ENCODE measurements at regions not wholly inside any gene's neighbourhood (a gene's known extent, or its start where the extent isn't known, plus 50 kb on each side); places are given as distances from the start of the nearest gene placed in this dataset.
"Not testable (repeated sequence)": the region's sequence is repeated elsewhere in the genome, so short reads cannot be mapped to it uniquely, and the experiment has no call there.

DNA sequence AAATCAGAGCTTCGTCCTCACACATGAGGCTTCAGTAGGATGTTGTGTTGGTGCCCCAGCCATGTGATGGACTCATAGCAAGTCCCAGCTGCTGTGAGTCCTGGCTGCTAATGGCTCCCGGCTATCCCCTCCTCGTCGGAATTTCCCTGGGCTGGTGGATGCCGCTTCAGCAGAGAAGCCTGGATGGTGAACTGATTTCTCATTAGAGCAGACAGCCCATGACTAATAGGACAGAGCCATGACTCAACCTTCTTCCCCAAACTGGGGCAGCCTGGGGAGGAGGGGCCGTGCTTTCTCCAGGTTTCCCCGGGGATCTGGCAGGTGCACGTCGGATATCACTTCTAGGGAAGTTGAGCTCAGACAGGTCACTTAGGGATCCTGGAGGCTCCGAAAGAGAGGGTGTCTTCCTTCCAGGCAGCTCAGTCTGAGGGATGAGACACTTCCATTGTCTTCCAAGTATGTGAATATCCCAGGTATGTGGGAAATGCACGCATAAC, 112.7 kb downstream of the ASMT start:
- Histone ChIP-seq H3K4me1 (ENCODE audit: control insufficient read depth, insufficient read depth, low read length) (no peaks in the 10 kb centered on the region), H3K27me3 (ENCODE audit: control insufficient read depth, insufficient read depth, low read length) (no peaks in the 10 kb centered on the region), H3K4me3 (ENCODE audit: low read depth, low read length) (no peak overlapping the region), H3K36me3 (ENCODE audit: control insufficient read depth, insufficient read depth, low read length) (no peaks in the 10 kb centered on the region), H3K27ac (ENCODE audit: low read depth, low read length) (no peak overlapping the region), H3K9me3 (ENCODE audit: control insufficient read depth, insufficient read depth, low read length) (no peaks in the 10 kb centered on the region)
- no peak for DNase-seq (ENCODE audit: low read depth in 4 of 6, low spot score in 6 of 6)
- WGBS (ENCODE audit: insufficient coverage), result 44% methylated on average over 4 of the region's 11 CpGs

GRCh38 chrX:1734806-1735205, 119.9 kb downstream of the ASMT start:
- Histone ChIP-seq H3K27me3 (ENCODE audit: control insufficient read depth, insufficient read depth, low read length) (no peaks in the 10 kb centered on the region), H3K27ac (ENCODE audit: low read depth, low read length) (no peak overlapping the region), H3K4me1 (ENCODE audit: control insufficient read depth, insufficient read depth, low read length) (no peaks in the 10 kb centered on the region), H3K9me3 (ENCODE audit: control insufficient read depth, insufficient read depth, low read length) (no peaks in the 10 kb centered on the region), H3K4me3 (ENCODE audit: low read depth, low read length) (no peak overlapping the region), H3K36me3 (ENCODE audit: control insufficient read depth, insufficient read depth, low read length) (no peaks in the 10 kb centered on the region)
- 91% methylated on average over 3 of the region's 5 CpGs for WGBS (ENCODE audit: insufficient coverage)
- DNase-seq (ENCODE audit: low read depth in 4 of 6, low spot score in 6 of 6), result no peak

DNA sequence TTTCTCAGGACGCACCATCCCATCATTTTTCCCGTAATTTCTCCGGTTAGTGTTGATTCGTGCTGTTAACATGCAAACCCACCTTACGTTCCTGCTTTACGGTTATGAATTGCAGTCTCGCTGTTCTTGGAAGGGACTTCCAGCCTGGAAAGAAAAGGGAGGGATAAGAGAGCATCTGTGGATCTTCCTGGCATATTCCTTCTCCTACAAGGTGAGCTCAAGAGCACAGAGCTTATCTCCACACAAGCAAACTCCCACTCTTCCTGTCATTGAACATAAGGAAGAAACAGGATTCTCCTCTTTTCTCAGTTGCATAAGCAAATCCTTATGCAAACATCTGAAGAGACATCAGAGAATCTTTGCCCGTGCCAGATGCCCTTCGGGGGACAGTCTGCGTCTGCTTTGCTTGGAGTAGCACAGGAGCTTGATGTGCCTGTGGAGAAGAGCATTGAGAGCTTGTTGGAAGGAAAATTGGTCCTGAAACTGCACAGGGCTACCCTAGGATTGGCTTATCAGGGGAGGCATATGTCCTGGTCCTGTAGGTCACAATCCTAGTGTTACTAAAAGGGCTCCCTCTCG, 127.0 kb downstream of the ASMT start:
- Histone ChIP-seq H3K4me3 (ENCODE audit: low read depth, low read length) (no peak overlapping the region), H3K27me3 (ENCODE audit: control insufficient read depth, insufficient read depth, low read length) (no peaks in the 10 kb centered on the region), H3K9me3 (ENCODE audit: control insufficient read depth, insufficient read depth, low read length) (no peaks in the 10 kb centered on the region), H3K4me1 (ENCODE audit: control insufficient read depth, insufficient read depth, low read length) (no peaks in the 10 kb centered on the region), H3K27ac (ENCODE audit: low read depth, low read length) (no peak overlapping the region), H3K36me3 (ENCODE audit: control insufficient read depth, insufficient read depth, low read length) (no peaks in the 10 kb centered on the region)
- WGBS (ENCODE audit: insufficient coverage), result 84% methylated on average over 7 of the region's 11 CpGs
- DNase-seq (ENCODE audit: low read depth in 4 of 6, low spot score in 6 of 6), result peak in 1 of 6 donors; percentile 59

- Histone ChIP-seq H3K27me3 (ENCODE audit: control insufficient read depth, insufficient read depth, low read length) (no peaks in the 10 kb centered on the region), H3K9me3 (ENCODE audit: control insufficient read depth, insufficient read depth, low read length) (no peaks in the 10 kb centered on the region), H3K4me3 (ENCODE audit: low read depth, low read length) (no peak overlapping the region), H3K4me1 (ENCODE audit: control insufficient read depth, insufficient read depth, low read length) (no peaks in the 10 kb centered on the region), H3K36me3 (ENCODE audit: control insufficient read depth, insufficient read depth, low read length) (no peaks in the 10 kb centered on the region), H3K27ac (ENCODE audit: low read depth, low read length) (no peak overlapping the region)
- 77% methylated on average over 4 of the region's 4 CpGs for WGBS (ENCODE audit: insufficient coverage)
- no peak for DNase-seq (ENCODE audit: low read depth in 4 of 6, low spot score in 6 of 6)
Measured at GRCh38 chrX:1743105-1743504, 128.2 kb downstream of the ASMT start.

GRCh38 chrX:1743663-1744062, 128.8 kb downstream of the ASMT start:
- WGBS (ENCODE audit: insufficient coverage), result 51% methylated on average over 2 of the region's 2 CpGs
- no peaks in the 10 kb centered on the region for H3K27me3 ChIP-seq (ENCODE audit: control insufficient read depth, insufficient read depth, low read length)
- H3K27ac ChIP-seq (ENCODE audit: low read depth, low read length), result no peak overlapping the region
- no peaks in the 10 kb centered on the region for H3K4me1 ChIP-seq (ENCODE audit: control insufficient read depth, insufficient read depth, low read length)
- DNase-seq (ENCODE audit: low read depth in 4 of 6, low spot score in 6 of 6), result no peak
- H3K36me3 ChIP-seq (ENCODE audit: control insufficient read depth, insufficient read depth, low read length), result no peaks in the 10 kb centered on the region
- no peaks in the 10 kb centered on the region for H3K9me3 ChIP-seq (ENCODE audit: control insufficient read depth, insufficient read depth, low read length)
- H3K4me3 ChIP-seq (ENCODE audit: low read depth, low read length), result no peak overlapping the region

DNA sequence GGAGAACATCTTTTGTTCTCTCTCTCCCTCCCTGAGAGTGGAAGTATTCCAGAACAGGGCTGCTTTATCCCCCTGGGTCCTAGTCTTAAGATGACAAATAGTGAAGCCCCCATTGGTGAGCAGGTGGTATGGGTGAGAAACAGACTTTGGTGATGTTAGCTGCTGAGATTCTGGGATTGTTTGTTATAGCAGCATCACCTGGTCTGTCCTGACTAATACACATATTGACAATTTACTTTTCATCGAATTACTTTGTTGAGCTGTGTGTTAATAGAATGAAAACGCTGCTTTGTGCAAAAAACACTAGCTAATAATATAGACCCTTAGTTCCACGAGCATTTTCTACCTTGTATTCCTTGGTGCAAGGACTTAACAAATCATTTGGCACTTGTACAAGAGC, 133.5 kb downstream of the ASMT start:
- Histone ChIP-seq H3K4me1 (ENCODE audit: control insufficient read depth, insufficient read depth, low read length) (no peaks in the 10 kb centered on the region), H3K9me3 (ENCODE audit: control insufficient read depth, insufficient read depth, low read length) (no peaks in the 10 kb centered on the region), H3K4me3 (ENCODE audit: low read depth, low read length) (no peak overlapping the region), H3K27me3 (ENCODE audit: control insufficient read depth, insufficient read depth, low read length) (no peaks in the 10 kb centered on the region), H3K27ac (ENCODE audit: low read depth, low read length) (no peak overlapping the region), H3K36me3 (ENCODE audit: control insufficient read depth, insufficient read depth, low read length) (no peaks in the 10 kb centered on the region)
- no peak for DNase-seq (ENCODE audit: low read depth in 4 of 6, low spot score in 6 of 6)
- WGBS (ENCODE audit: insufficient coverage), result no CpG with 5 or more reads among the region's 3 CpGs

DNA sequence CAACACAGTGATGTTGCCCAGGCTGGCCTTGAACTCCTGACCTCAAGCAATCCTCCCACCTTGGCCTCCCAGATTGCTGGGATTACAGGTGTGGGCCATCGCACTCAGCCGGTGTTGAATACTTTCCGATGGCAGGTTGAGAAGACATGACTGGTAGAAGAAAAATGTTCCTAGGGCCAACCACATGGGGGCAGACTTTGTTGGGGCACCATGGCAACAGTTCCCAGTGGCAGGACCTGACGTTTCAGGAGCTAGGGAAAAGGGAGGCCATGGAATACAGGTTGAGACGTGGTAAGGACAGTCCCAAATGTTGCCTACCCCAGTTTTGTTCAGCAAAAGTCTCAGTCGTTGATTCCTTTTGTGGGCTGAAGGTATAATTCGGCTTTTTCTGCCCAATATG, 134.6 kb downstream of the ASMT start:
- no peaks in the 10 kb centered on the region for H3K4me1 ChIP-seq (ENCODE audit: control insufficient read depth, insufficient read depth, low read length)
- WGBS (ENCODE audit: insufficient coverage), result 87% methylated on average over 5 of the region's 7 CpGs
- H3K27ac ChIP-seq (ENCODE audit: low read depth, low read length), result no peak overlapping the region
- H3K36me3 ChIP-seq (ENCODE audit: control insufficient read depth, insufficient read depth, low read length), result no peaks in the 10 kb centered on the region
- H3K9me3 ChIP-seq (ENCODE audit: control insufficient read depth, insufficient read depth, low read length), result no peaks in the 10 kb centered on the region
- no peak for DNase-seq (ENCODE audit: low read depth in 4 of 6, low spot score in 6 of 6)
- no peak overlapping the region for H3K4me3 ChIP-seq (ENCODE audit: low read depth, low read length)
- no peaks in the 10 kb centered on the region for H3K27me3 ChIP-seq (ENCODE audit: control insufficient read depth, insufficient read depth, low read length)

GRCh38 chrX:1750267-1750666, 135.4 kb downstream of the ASMT start:
- H3K27ac ChIP-seq (ENCODE audit: low read depth, low read length), result no peak overlapping the region
- WGBS (ENCODE audit: insufficient coverage), result 66% methylated on average over 5 of the region's 5 CpGs

GRCh38 chrX:1751781-1752180, 136.9 kb downstream of the ASMT start:
- H3K36me3 ChIP-seq (ENCODE audit: control insufficient read depth, insufficient read depth, low read length), result no peaks in the 10 kb centered on the region
- WGBS (ENCODE audit: insufficient coverage), result 100% methylated on average over 1 of the region's 5 CpGs
- H3K27me3 ChIP-seq (ENCODE audit: control insufficient read depth, insufficient read depth, low read length), result no peaks in the 10 kb centered on the region
- no peak overlapping the region for H3K4me3 ChIP-seq (ENCODE audit: low read depth, low read length)
- no peak overlapping the region for H3K27ac ChIP-seq (ENCODE audit: low read depth, low read length)
- no peak for DNase-seq (ENCODE audit: low read depth in 4 of 6, low spot score in 6 of 6)
- no peaks in the 10 kb centered on the region for H3K4me1 ChIP-seq (ENCODE audit: control insufficient read depth, insufficient read depth, low read length)
- no peaks in the 10 kb centered on the region for H3K9me3 ChIP-seq (ENCODE audit: control insufficient read depth, insufficient read depth, low read length)

More at GRCh38 chrX:1750267-1750666, 135.4 kb downstream of the ASMT start:
- Histone ChIP-seq H3K4me1 (ENCODE audit: control insufficient read depth, insufficient read depth, low read length) (no peaks in the 10 kb centered on the region), H3K9me3 (ENCODE audit: control insufficient read depth, insufficient read depth, low read length) (no peaks in the 10 kb centered on the region), H3K27me3 (ENCODE audit: control insufficient read depth, insufficient read depth, low read length) (no peaks in the 10 kb centered on the region), H3K36me3 (ENCODE audit: control insufficient read depth, insufficient read depth, low read length) (no peaks in the 10 kb centered on the region), H3K4me3 (ENCODE audit: low read depth, low read length) (no peak overlapping the region)
- no peak for DNase-seq (ENCODE audit: low read depth in 4 of 6, low spot score in 6 of 6)

GRCh38 chrX:1752799-1753198, 137.9 kb downstream of the ASMT start:
- DNase-seq (ENCODE audit: low read depth in 4 of 6, low spot score in 6 of 6); H3K27ac ChIP-seq (ENCODE audit: low read depth, low read length); H3K9me3 ChIP-seq (ENCODE audit: control insufficient read depth, insufficient read depth, low read length); H3K4me3 ChIP-seq (ENCODE audit: low read depth, low read length); H3K27me3 ChIP-seq (ENCODE audit: control insufficient read depth, insufficient read depth, low read length); H3K36me3 ChIP-seq (ENCODE audit: control insufficient read depth, insufficient read depth, low read length); H3K4me1 ChIP-seq (ENCODE audit: control insufficient read depth, insufficient read depth, low read length): not testable (repeated sequence)
